GM12865 (cell line): ENCODE measurements at regions not wholly inside any gene's neighbourhood (a gene's known extent, or its start where the extent isn't known, plus 50 kb on each side); places are given as distances from the start of the nearest gene placed in this dataset.

Experiments
- DNase-seq: peaks from one replicate; pipeline ENCODE4 v3.0.0; 2010; ENCODE audit warnings: low read depth
- H3K4me3 ChIP-seq: 2 replicates; pipeline ENCODE4 v1.5.1; 2011; ENCODE audit warnings: mild to moderate bottlenecking, low read depth, low read length, control low read depth
- CTCF ChIP-seq: IDR thresholded peaks from 2 replicates; pipeline ENCODE4 v1.5.1; 2011; ENCODE audit warnings: low read length, control low read depth, low read depth, inconsistent platforms; ENCODE audit not compliant: insufficient read depth; ENCODE audit errors: missing control alignments

- DNase-seq = no peak
- no peak overlapping the region for H3K4me3 ChIP-seq
- TF ChIP-seq CTCF = no peak
These were observed 663.8 kb upstream of the MIR17HG start for GRCh38 chr13:90683711-90684131.

DNA sequence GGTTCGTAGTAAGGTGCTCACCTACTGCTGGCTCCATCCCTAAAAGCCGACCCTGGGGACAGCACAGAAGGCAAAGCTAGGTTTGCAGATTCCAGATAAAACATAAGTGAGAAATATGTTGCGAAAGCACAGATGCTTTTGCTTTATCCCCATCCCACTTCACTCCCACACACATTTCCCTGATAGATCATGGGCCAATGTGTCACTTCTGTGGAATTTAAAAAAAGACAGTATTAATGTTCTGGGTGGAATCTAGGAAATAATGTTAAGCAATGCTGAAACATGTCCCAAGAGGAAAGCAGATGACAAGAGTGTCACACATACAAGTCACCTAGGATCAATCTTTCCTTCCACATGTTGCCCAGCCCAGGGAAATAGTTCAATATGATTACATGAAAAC is 661.0 kb upstream of the MIR17HG start:
- TF ChIP-seq CTCF = no peak
- DNase-seq = no peak
- no peak overlapping the region for H3K4me3 ChIP-seq

- no peak for TF ChIP-seq CTCF
- DNase-seq = no peak
- H3K4me3 ChIP-seq = no peak overlapping the region
These were observed 658.4 kb upstream of the MIR17HG start for GRCh38 chr13:90689111-90689510.

GRCh38 chr13:90690458-90691080 is 656.9 kb upstream of the MIR17HG start:
- TF ChIP-seq CTCF = no peak
- DNase-seq = no peak
- no peak overlapping the region for H3K4me3 ChIP-seq

GRCh38 chr13:90696254-90696653 is 651.2 kb upstream of the MIR17HG start:
- no peak overlapping the region for H3K4me3 ChIP-seq
- TF ChIP-seq CTCF = no peak
- DNase-seq = no peak

DNA sequence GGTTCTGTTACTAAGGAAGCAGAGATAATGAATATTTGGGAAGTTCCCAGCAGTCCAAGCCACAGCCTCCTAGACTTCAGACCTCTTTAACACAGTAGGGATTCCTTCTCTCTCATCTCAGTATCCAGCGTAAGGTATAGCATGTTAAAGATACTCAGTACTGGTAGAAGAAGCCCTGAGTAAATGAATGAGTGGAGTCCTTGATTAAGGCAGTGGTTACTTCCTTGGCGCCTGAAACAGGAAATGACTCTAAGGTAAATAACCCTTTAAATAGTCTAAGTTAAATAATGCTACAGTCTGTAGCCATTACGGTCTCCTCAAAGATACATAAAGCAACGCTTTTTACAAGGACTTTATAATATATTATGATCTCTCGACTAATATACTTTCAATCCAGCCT is 650.8 kb upstream of the MIR17HG start:
- DNase-seq = no peak
- no peak overlapping the region for H3K4me3 ChIP-seq
- TF ChIP-seq CTCF = no peak

DNA sequence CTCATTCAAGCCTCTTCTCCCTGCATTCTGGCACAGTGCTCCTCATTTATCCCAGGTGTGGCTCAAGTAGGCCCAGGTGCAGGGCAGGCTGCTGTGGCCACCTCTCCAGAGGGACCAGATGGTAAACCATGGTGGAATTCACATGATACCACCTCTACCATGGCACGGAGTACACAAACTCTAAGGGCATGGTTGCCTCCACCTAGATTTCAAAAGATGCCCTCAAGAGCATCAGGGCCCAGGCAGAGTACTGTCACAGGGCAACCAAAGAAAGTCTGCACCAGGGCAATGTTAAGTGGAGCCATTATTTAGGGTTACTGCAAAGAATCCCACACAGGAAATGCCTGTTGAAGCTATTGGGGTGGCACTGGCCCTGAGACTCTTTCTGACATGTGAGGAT is 647.1 kb upstream of the MIR17HG start:
- TF ChIP-seq CTCF = no peak
- DNase-seq = no peak

More for the DNA sequence above, 647.1 kb upstream of the MIR17HG start:
- no peak overlapping the region for H3K4me3 ChIP-seq
